H7 (cell line): ENCODE measurements at regions not wholly inside any gene's neighbourhood (a gene's known extent, or its start where the extent isn't known, plus 50 kb on each side); places are given as distances from the start of the nearest gene placed in this dataset.
A peak's percentile ranks its signal among the peaks of the same experiment; 100 is the strongest.

Source experiments
- DNase-seq: peaks from one replicate; pipeline ENCODE4 v3.0.0; 2012
- H3K27me3 ChIP-seq: 2 replicates; pipeline ENCODE4 v1.6.0; 2011; ENCODE audit warnings: mild to moderate bottlenecking, low read length; ENCODE audit not compliant: control insufficient read depth, insufficient read depth
- H3K36me3 ChIP-seq: replicated peaks from 2 replicates; pipeline ENCODE4 v1.5.1; 2011; ENCODE audit warnings: low read length; ENCODE audit not compliant: control insufficient read depth, insufficient read depth
- H3K4me3 ChIP-seq: 2 replicates; pipeline ENCODE4 v1.5.1; 2011; ENCODE audit warnings: low read depth, mild to moderate bottlenecking, control low read depth, low read length, moderate library complexity; ENCODE audit not compliant: insufficient read depth

GRCh38 chr6:28738396-28738765, 185.4 kb downstream of the TRIM27 start:
- Histone ChIP-seq H3K27me3 (peaks cover 73% of the 10 kb centered on the region), H3K36me3 (no peaks in the 10 kb centered on the region), H3K4me3 (peak overlapping the region; percentile 36; the same call in 1 of the 2 replicates)
- peak; percentile 29 for DNase-seq

DNA sequence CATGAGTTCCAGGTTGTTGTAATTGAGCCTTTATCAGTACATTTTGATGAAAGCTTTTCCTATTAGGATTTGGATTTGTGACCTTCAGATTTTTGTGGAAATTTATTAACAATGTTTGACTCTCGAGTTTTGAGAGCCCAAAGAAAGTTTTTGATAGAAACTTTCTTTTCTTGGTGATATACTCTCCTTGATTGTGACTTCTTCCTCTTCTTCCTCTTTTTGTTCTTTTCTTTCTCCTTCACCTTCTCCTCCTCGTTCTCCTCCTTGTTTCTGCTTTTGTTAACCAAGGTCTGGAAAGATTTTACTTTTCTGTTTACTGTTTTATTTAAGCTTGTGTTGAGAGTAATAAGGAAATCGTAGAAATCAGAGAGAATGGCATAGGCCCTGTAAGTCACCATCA, 182.4 kb downstream of the TRIM27 start:
- Histone ChIP-seq H3K27me3 (peaks cover 73% of the 10 kb centered on the region), H3K36me3 (no peaks in the 10 kb centered on the region), H3K4me3 (no peak overlapping the region)
- no peak for DNase-seq

- H3K36me3 ChIP-seq: no peaks in the 10 kb centered on the region
- peaks cover 71% of the 10 kb centered on the region for H3K27me3 ChIP-seq
- H3K4me3 ChIP-seq: peak overlapping the region; percentile 40
- no peak for DNase-seq
Measured at GRCh38 chr6:28742668-28743270, 181.0 kb downstream of the TRIM27 start.

GRCh38 chr6:28743271-28743789, 180.5 kb downstream of the TRIM27 start:
- Histone ChIP-seq H3K4me3 (peak overlapping the region; percentile 40), H3K27me3 (peaks cover 65% of the 10 kb centered on the region), H3K36me3 (no peaks in the 10 kb centered on the region)
- DNase-seq: no peak

DNA sequence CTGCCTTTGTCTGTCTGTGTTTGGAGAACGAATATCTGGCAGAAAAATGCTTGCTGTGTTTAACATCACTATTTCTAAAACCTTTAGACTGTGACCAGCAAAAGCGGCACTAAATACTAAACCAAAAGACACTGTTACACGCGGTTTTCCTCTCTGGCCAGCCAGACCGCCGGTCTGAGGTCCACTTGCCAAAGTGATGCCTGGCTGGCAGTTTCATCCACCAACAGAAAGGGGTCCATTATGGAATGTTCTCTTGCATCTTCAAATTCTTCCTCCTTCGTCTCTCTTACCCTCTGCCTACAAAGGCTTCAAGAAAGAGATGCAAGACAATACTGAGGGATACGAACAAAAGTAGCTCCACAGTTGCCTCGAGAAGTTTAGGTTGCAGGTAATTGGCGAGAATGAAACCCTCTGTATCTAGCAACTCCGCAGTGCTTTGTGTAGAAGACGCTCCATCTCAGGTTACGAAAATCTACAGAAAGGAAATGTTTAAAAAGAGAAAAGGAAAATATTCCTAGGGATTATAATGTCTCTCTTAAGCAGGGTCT, 176.6 kb downstream of the TRIM27 start:
- DNase-seq: no peak
- H3K4me3 ChIP-seq: peak overlapping the region; percentile 30
- no peaks in the 10 kb centered on the region for H3K36me3 ChIP-seq
- peaks cover 38% of the 10 kb centered on the region for H3K27me3 ChIP-seq

GRCh38 chr6:28747631-28748157, 176.1 kb downstream of the TRIM27 start:
- DNase-seq: no peak
- Histone ChIP-seq H3K27me3 (peaks cover 38% of the 10 kb centered on the region), H3K4me3 (peak overlapping the region; percentile 30), H3K36me3 (no peaks in the 10 kb centered on the region)

- Histone ChIP-seq H3K4me3 (no peak overlapping the region), H3K27me3 (peaks cover 38% of the 10 kb centered on the region), H3K36me3 (no peaks in the 10 kb centered on the region)
- no peak for DNase-seq
Measured at GRCh38 chr6:28748192-28748591, 175.6 kb downstream of the TRIM27 start.

- Histone ChIP-seq H3K4me3 (no peak overlapping the region), H3K36me3 (no peaks in the 10 kb centered on the region), H3K27me3 (peaks cover 13% of the 10 kb centered on the region)
- no peak for DNase-seq
Measured at GRCh38 chr6:28750926-28751458, 172.8 kb downstream of the TRIM27 start.

GRCh38 chr6:28751514-28751913, 172.3 kb downstream of the TRIM27 start:
- no peak overlapping the region for H3K4me3 ChIP-seq

DNA sequence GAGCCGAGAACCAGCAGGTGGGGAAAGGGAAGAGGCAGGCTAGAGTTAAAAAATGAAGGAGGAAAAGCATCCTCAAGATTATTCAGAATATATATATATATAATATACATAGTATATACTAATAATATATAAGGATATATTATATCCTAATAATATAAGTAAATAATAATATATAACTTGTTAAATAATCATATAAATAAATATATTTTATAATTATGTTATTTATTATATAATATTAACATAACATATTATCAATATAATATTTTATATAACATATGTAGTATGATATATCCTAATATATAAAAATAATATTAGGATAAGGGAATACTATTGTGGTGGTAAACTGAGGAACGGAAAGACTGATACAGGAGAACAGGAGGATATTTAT, 171.8 kb downstream of the TRIM27 start:
- Histone ChIP-seq H3K4me3 (no peak overlapping the region), H3K36me3 (no peaks in the 10 kb centered on the region), H3K27me3 (peaks cover 5% of the 10 kb centered on the region)
- no peak for DNase-seq

More at GRCh38 chr6:28751514-28751913, 172.3 kb downstream of the TRIM27 start:
- H3K36me3 ChIP-seq: no peaks in the 10 kb centered on the region
- no peak for DNase-seq
- peaks cover 8% of the 10 kb centered on the region for H3K27me3 ChIP-seq

GRCh38 chr6:28757429-28758045, 166.2 kb downstream of the TRIM27 start:
- Histone ChIP-seq H3K27me3 (peaks cover 21% of the 10 kb centered on the region), H3K36me3 (no peaks in the 10 kb centered on the region), H3K4me3 (peak overlapping the region; percentile 62)
- no peak for DNase-seq

DNA sequence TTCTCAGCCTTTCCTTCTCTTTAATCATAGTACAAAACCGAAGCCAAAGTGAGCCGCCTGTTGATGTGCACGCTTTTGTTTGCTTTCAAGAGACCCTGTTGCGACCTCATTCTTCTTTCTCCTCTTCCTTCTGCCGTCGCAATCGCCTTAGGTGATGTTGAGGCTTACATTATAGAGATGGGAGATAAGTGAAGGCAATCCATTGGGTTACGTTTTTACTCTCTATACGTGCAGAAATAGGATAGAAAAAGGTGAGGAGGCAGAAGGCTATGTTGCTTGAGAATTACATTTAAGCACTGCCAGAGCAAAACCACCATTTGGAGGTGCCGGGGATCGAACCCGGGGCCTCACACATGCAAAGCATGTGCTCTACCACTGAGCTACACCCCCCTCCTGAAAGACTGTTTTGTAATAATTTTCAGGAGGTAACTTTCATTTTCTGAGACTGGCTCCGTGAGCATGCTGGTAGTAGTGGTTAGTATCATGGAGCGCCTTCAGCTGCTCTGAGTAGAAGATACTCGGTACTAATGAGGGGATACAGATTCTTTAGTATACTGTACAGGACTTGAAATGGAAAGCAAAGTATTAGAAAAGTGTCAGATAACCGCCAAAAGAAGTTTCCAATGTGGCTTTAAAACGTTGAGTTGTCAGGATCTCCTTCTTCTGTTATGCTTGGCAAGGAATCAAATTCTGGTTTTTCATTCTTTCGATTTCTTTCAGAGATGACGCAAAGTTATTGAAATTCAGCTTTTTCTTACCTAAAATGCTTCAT, 165.6 kb downstream of the TRIM27 start:
- peak overlapping the region; percentile 62 for H3K4me3 ChIP-seq
- DNase-seq: peak; percentile 38
- H3K27me3 ChIP-seq: peaks cover 28% of the 10 kb centered on the region
- H3K36me3 ChIP-seq: no peaks in the 10 kb centered on the region

- Histone ChIP-seq H3K36me3 (no peaks in the 10 kb centered on the region), H3K4me3 (peak overlapping the region; percentile 62; the same call in 1 of the 2 replicates), H3K27me3 (peaks cover 34% of the 10 kb centered on the region)
- DNase-seq: no peak
Measured at GRCh38 chr6:28758818-28759235, 165.0 kb downstream of the TRIM27 start.

GRCh38 chr6:28764014-28764723, 159.6 kb downstream of the TRIM27 start:
- peak overlapping the region; percentile 26 for H3K4me3 ChIP-seq
- DNase-seq: no peak
- peaks cover 74% of the 10 kb centered on the region for H3K27me3 ChIP-seq
- no peaks in the 10 kb centered on the region for H3K36me3 ChIP-seq
